Right ventricle myocardium inferior (tissue), 1 donor: ENCODE measurements at regions not wholly inside any gene's neighbourhood (a gene's known extent, or its start where the extent isn't known, plus 50 kb on each side); places are given as distances from the start of the nearest gene placed in this dataset.
"Not testable (repeated sequence)": the region's sequence is repeated elsewhere in the genome, so short reads cannot be mapped to it uniquely, and the experiment has no call there.

Experiments used
- ATAC-seq: fragments of 200-7000 bp; cut with Tn5 transposase; one replicate; pipeline ENCODE4 v1.9.1; 2020; ENCODE audit warnings: mild to moderate bottlenecking, moderate library complexity
- DNase-seq: peaks from one replicate; pipeline ENCODE4 v3.0.0; 2021; ENCODE audit errors: missing footprints
- intact Hi-C: fragments of 100-400 bp; cut with DNase I; formaldehyde crosslinking; loops from one replicate; pipeline ENCODE4 v1.11.0; 2022
- donor health status: DM: no; HTN: yes; CAD: no; lungs with severe emphysema.

- intact Hi-C loops: no loop called here
- no peak for ATAC-seq
- no peak for DNase-seq
These were observed 306.2 kb downstream of the FAM72C start for GRCh38 chr1:143665606-143666005.

GRCh38 chr1:143663056-143663455 is 308.7 kb downstream of the FAM72C start:
- DNase-seq, ATAC-seq, intact Hi-C loops: not testable (repeated sequence)

DNA sequence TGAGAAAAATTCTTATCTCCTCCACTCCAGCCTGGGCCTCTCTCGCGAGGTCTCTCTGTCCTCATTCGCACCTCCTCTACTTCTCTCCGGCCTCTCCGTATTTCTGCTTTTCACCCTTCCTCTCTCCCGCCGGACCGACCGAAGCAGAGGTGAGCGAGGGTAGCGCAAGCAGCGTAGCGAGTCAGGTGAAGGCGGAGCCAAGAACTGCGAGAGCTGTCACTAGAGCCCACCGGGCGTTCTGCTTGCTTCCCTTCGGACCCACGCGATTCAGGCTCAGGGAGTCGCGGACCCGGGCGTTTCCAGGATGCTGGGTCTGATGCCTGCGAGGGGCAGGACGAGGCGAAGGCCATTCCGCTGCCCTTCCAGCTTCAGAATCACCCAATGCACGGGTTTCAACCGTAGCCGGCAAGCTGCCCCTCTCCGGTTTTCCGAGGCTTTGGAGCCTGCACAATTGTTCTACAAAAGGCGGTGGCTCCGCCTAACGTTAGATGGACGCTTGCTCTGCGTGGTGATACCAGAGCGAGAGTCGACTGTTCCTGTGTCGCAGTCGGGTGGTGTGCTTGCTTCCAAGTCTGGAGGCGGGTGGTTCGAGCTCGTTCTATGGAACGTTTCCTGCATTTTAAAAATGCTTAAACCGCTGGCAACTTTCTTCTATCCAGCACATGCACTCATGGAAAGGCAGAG is 310.2 kb downstream of the FAM72C start:
- DNase-seq (no peak), ATAC-seq (no peak)
- intact Hi-C loops: no loop called here

- no peak for ATAC-seq
These were observed 311.3 kb downstream of the FAM72C start for GRCh38 chr1:143660354-143660941.

GRCh38 chr1:143653429-143653802 is 318.4 kb downstream of the FAM72C start:
- intact Hi-C loops: no loop called here
- ATAC-seq (no peak), DNase-seq (no peak)

More at GRCh38 chr1:143660354-143660941, 311.3 kb downstream of the FAM72C start:
- intact Hi-C loops: no loop called here
- no peak for DNase-seq

DNA sequence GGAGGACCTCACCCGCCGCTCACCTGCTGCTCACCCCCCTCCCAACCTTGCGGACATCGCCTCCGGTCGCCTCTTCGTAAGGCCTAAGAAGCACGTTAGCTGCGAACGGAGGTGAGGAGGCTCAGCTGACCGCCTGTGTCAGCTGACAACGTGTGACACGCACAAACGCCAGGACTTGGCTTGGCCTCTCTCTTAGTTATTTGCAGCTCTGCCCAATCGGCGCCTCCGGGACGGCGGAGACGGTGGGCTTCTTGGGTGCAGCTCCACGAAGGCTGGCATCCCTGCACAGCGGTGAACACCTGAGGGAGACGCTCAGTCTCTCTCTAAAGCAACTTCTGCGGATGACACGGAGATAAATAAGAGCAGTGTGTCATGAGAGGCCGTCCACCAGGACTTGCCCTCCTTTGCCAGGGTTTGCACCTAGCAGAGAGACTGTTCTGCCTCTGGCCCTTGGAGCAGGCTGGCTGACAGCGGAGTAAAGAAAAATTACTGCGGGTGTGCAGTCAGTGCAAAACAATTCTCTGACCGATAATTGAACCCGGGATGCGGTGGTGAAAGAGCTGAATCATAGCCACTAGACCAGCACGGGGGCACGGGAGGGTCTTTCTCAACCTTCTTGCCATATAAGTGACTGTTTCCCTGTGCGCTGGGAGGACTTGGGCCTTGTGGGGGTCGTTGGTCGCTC is 318.9 kb downstream of the FAM72C start:
- DNase-seq (no peak), ATAC-seq (no peak)
- intact Hi-C loops: no loop called here

DNA sequence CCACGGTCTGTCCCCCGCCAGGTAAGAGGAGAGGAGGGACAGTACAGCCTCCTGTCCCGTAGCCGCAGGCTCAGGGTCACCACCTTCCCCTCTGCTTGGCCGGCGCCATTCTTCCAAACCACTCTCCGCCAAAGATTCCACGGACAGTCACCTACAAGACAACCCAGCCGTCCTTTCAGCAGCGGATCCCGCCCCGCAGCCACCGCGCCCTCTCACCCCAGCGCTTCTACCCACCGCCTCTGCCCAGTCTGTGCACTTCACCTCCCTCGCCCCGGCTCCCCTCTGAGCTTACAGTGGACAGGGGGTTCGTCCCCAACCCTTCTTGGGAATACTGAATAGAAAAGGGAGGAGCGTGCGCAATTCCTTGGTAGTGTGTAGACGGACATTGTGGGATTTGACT is 319.6 kb downstream of the FAM72C start:
- DNase-seq: no peak

GRCh38 chr1:143651350-143651992 is 320.3 kb downstream of the FAM72C start:
- ATAC-seq: no peak
- DNase-seq: no peak
- intact Hi-C loops: no loop called here

More for the DNA sequence above, 319.6 kb downstream of the FAM72C start:
- ATAC-seq: no peak
- intact Hi-C loops: no loop called here

GRCh38 chr1:143644035-143644434 is 327.8 kb downstream of the FAM72C start:
- ATAC-seq, intact Hi-C loops, DNase-seq: not testable (repeated sequence)

GRCh38 chr1:143643148-143643885 is 328.5 kb downstream of the FAM72C start:
- intact Hi-C loops: no loop called here
- ATAC-seq (no peak), DNase-seq (no peak)

DNA sequence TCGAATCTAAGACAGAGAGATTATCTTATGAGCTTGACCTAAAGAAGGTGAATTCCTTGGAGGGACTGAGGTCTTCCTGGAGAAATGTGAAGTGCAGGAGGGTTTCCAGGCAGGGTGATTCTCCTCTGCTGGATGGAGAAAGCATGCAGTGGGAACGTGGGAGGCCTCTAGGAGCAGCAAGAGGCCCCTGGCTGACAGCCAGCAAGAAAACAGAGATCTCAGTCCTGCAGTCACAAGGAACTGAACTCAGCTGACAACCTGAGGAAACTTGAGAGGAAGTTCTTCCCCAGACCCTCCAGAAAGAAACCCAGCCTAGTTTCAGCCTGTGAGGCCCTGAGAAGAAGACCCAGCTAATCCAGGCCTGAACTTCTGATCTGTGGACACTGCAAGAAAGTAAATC is 345.9 kb downstream of the FAM72C start:
- intact Hi-C loops: no loop called here

GRCh38 chr1:143619851-143620250 is 351.9 kb downstream of the FAM72C start:
- no peak for ATAC-seq
- no peak for DNase-seq
- intact Hi-C loops: no loop called here

More for the DNA sequence above, 345.9 kb downstream of the FAM72C start:
- no peak for ATAC-seq
- DNase-seq: no peak

DNA sequence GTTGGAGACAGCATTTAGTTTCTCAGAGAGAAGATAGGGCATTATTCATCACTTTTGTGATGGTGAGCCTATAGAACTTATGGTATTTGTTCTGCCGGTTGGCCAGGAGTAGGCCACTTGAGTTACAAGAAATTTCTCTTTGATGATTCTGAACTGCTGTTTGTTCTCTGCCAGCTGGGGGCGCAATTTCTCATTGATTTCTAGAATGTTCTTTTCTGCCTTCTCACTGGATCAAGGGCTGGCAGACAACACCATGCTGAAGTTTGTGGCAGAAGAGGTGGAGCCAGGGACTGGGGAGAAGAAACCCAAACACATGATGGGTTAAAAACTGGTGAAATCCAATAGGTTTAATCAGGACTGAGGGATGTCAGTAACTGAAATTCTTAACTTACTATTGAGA is 360.6 kb downstream of the FAM72C start:
- intact Hi-C loops: no loop called here
- DNase-seq (no peak), ATAC-seq (no peak)

- no peak for ATAC-seq
- intact Hi-C loops: no loop called here
These were observed 361.6 kb downstream of the FAM72C start for GRCh38 chr1:143610196-143610595.

GRCh38 chr1:143604887-143605286 is 366.9 kb downstream of the FAM72C start:
- DNase-seq (no peak), ATAC-seq (no peak)
- intact Hi-C loops: no loop called here

More at GRCh38 chr1:143610196-143610595, 361.6 kb downstream of the FAM72C start:
- DNase-seq: no peak

DNA sequence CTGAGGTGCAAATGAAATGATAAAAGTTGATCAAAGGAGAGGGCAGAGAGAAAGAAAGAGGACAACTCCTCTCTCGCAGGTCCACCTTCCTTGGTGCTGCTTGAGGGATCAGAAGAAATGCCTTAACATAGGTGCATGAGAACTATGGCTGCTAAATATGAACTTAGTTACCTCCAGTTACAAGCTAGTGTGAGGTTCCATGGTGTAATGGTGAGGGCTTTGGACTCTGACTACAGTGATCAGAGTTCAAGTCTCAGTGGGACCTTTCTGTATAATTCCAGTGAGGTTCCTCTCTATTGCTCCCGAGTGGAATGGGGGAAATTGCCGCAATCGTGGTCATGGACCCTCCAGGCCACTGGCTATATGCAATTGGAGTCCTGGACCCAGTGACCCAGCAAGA is 387.3 kb downstream of the FAM72C start:
- intact Hi-C loops: no loop called here
- ATAC-seq: no peak

DNA sequence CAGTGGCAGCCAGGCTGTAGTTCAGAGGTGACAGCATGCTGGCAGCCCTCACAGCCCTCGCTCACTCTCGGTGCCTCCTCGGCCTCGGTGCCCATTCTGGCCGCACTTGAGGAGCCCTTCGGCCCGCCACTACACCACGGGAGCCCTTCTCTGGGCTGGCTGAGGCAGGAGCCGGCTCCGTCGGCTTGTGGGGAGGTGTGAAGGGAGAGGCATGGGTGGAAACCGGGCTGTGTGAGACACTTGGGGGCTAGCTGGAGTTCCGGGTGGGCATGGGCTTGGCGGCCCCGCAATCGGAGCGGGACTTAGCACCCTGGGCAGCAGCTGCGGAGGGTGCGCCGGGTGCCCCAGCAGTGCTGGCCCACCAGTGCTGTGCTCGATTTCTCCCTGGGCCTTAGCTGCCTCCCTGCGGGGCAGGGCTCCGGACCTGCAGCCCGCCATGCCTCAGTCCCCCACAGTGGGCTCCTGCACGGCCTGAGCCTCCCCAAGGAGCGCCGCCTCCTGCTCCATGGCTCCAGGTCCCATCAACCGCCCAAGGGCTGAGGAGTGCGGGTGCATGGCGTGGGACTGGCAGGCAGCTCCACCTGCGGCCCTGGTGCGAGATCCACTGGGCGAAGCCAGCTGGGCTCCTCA is 396.8 kb downstream of the FAM72C start:
- no peak for ATAC-seq
- intact Hi-C loops: no loop called here
- no peak for DNase-seq

More for the DNA sequence above, 387.3 kb downstream of the FAM72C start:
- no peak for DNase-seq

GRCh38 chr1:143572661-143573060 is 399.1 kb downstream of the FAM72C start:
- intact Hi-C loops, DNase-seq, ATAC-seq: not testable (repeated sequence)
